T-helper 1 cell (primary cell): ENCODE measurements at regions not wholly inside any gene's neighbourhood (a gene's known extent, or its start where the extent isn't known, plus 50 kb on each side); places are given as distances from the start of the nearest gene placed in this dataset.
"Not testable (repeated sequence)": the region's sequence is repeated elsewhere in the genome, so short reads cannot be mapped to it uniquely, and the experiment has no call there.

ENCODE experiments used
- DNase-seq, 5 donors: peaks; one replicate each; pipeline ENCODE4 v3.0.0-alpha.2; 2012 to 2020

DNA sequence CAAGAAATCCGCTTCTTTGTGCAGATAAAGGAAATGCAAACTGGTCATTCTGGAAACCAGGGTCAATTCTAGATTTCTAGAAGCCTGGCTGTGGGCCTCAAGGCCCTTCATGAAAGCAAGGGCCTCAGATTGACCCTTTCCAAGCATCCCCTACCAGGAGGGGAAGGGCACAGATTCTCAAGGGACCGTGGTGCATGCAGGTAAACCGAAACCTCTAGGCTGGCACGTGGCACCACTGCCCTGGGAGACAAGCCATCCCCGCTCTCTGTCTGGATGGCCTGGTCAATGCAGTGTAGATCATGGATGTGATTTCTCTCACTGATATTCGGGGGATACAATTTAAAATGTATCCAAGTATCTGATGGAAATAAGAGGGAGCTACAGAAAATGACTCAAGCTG is 69.4 kb downstream of the TOMM20 start:
- DNase-seq: no peak

DNA sequence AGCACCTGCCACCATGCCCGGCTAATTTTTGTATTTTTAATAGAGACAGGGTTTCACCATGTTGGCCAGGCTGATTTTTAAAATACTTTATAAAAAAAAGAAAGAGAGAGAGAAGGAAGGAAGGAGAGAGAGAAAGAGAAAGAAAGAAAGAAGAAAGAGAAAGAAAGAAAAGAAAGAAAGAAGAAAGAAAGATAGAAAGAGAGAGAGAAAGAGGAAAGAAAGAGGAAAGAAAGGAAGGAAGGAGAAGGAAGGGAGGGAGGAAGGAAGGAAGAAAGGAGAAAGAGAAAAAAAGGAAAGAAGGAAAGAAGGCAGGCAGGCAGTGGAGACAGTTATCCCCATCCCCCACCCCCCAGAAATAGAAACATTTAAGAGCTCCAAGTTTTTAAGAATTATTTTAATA is 69.9 kb downstream of the TOMM20 start:
- DNase-seq: no peak

DNA sequence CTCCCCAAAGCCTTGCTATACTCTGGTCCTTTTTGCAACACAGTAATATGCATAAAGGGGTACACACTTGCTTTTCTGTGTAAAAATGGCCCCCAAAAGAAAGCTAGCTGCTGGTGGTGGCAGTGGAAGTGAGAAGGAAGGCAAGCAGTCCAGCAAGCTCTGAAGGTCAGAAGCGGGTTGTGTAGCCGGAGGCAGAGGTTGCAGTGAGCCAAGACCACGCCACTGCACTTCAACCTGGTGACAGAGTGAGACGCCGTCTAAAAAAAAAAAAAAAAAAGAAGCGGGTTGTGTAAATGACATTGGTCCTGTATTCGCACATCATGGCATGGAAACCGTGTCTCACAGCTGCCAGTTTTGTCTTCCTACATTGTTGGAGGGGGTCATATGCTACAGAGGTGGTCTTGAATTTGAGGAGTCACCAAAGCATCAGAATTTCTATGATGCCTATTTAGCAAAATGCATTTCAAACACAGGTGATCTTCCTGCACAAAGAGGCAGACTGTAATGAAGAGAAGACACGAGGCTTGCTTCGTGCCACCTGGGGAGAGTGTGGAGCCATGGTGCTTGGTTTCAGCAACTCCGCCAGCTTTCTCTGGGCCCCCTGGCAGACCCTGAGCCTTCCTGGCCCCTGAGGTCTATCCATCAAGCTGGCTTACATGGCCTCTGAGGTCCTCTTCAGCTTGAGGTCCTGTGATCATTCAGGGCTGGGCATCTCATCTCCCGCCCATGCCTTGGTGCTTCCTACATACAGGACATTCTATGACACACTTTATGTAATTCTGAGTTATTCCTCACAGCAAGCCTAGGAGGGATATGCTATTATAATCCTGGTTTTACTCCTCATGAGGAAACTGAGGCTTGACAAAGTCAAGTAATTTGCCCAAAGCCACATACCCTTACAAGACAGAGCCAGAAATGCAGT is 71.0 kb downstream of the TOMM20 start:
- no peak for DNase-seq

DNA sequence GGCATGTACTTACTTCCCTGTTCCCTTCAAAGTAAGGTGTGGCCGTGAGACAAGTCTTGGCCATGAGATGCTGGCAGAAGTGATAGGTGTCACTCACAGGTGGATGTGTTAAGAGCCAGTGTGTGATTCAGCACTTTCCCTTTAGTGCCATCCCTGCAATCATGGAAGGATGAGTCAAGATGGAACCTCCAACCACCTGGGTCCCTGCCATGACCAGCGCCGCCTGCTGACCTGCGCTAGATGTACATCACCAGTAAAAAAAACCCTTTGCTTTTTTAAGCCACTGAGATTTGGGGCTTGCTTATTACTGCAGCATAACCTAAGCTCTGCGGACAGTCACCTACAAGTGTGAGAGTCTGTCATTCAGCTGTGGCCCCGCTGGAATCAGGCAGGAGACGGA is 71.7 kb downstream of the TOMM20 start:
- DNase-seq: no peak

DNA sequence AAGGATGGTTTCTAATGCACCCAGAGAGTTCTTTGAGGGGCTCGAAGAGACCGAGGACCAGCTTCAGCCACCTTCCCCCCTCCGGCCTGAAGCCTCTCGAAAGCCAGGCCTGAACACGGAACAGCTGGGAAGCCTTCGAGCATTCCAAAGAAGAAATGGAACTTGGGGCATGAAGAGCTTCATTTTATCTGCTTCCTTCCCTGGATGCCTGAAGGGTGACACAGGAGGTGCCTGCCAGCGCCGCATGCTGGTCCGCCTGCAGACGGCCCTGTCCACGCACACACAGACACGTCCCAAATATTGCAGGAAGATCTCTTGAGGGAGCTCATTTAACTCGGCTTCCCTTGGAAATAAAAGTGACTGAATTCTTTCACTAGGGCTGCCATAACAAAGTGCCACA is 73.7 kb downstream of the TOMM20 start:
- DNase-seq: no peak

DNA sequence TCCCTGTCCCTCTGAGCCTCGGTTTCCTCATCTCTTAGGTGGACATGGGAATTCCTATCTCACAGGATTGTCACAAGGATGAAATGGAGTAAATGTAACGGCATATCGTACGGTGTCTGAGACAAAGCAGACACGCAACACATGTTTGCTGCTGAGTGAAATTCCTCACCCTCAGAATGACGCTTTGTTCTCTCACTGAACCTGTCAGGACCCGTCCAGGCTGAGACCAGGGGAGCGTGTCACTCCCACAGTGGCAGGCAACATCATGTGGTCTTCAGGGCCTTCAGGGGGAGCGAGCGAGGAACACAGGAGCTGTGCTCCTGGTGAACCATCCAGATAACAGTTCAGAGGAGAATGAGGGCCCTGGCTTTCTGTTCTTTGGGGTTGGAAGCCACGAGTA is 74.2 kb downstream of the TOMM20 start:
- DNase-seq: no peak

DNA sequence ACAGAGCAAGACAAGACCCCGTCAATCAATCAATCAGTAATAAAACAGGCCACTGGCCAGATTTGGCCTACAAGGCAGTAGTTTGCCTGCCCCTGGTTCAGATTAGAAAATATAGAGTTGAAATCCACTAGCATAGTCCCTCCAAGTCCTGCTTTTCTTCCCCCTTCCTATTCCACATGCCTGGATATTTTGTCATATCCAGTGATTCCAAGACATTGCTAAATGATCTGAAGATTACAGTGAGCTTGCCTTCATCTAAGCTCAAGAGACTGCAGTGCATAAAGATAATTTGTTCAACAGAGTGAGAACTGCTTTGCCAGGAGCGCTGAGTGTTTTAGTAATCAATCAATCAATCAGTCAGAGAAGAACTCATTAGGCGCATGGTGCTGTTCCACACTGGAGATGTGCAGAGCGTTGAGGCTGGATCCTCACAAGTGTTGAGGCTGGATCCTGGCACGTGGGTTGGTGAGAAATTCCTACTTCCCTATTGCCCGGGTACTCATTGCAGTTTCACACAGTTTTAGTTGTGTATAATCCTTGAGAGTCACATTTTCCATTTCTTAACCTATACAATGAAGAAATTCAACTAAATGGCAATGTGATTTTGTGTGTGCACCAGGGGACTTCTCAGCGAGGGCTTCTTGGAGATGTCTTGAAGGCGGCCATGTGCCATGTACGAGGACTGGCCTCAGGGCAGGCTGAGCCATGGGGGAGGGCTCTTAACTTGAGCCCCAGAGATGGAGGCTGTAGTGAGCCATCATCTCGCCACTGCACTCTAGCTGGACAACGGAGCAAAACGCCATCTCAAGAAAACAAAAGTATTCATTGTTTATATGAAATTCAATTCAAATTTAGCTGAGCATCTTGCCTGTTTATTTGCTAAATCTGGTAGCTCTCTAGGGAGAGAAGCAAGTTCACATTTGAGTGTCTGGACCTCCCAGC is 76.3 kb downstream of the TOMM20 start:
- DNase-seq: no peak

DNA sequence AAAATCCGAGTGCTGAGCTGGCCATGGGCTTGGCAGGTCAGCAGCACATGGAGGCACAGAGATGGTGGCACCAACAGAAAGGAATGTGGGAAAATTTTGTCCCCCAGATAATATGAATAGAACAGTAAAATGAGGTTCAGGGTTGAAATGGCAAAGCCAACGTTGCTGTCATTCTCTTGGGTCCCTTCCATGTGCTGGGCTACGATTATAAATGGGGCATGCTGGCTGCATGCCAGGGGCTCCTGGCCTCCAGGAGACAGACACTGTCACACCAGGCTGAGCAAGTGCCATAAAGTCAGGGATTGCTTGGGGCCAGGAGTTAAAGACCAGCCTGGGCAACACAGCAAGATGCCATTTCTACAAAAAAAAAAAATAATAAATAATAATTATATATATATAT is 77.1 kb downstream of the TOMM20 start:
- DNase-seq: no peak

DNA sequence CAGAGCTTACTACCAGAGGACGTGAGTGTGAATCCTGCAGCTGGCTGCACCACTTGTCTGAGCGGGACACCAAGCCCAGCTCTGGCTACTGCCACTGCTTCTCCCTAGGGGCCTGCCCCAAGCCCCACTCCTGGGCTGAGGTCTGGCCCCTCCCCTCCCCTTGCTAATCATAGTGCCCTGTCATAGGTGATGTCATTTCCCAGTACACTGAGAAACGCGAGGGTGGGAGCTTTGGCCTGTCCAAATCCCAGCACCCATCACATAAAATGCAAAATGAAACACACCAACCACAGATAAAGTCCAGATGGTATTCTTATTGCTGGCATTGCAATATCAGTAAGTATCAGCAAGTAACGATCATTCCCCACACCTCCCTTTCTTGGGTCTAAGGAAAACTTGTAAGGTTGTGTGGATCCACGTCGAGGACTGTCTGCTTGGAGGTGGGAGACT is 77.7 kb downstream of the TOMM20 start:
- DNase-seq: no peak

DNA sequence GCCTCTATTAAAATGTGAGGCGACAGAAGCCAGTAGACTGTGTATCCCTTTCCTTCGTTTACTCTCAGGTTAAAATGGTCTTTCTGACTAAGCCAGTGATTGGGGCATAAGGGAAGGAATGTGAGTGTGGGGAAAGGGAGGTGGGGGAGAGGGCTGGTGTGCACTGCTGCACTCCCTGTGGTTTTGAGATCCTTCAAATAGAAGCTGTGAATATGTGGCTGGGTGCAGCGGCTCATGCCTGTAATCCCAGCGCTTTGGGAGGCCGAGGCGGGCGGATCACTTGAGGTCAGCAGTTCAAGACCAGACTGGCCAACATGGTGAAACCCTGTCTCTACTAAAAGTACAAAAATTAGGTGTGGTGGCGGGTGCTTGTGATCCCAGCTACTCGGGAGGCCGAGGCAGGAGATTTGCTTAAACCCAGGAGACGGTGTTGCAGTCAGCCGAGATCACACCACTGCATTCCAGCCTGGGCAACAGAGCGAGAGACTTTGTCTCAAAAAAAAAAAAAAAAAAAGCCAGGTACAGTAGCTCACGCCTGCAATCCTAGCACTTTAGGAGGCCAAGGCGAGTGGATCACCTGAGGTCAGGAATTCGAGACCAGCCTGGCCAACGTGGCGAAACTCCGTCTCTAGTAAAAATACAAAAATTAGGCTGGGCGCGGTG is 78.8 kb downstream of the TOMM20 start:
- not testable (repeated sequence) for DNase-seq

DNA sequence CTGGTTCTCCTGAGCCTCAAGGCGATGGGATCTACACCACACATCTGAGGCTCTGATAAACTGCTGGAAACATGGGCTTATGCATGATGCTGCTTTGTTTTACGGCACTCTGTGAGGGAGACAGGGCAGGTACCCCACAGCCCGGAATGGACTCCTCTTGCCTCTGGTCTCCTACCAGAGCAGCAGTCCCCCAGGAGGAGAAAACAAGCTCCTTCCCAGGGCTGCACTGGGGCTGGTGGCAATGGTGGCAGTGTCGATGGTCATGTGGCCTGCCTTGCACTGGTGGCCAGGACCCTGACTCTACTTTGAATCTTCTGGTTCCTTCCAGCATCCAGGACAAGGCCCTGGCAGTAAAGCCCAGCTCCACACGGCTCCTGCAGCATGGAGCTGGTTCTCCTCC is 79.4 kb downstream of the TOMM20 start:
- DNase-seq: no peak

DNA sequence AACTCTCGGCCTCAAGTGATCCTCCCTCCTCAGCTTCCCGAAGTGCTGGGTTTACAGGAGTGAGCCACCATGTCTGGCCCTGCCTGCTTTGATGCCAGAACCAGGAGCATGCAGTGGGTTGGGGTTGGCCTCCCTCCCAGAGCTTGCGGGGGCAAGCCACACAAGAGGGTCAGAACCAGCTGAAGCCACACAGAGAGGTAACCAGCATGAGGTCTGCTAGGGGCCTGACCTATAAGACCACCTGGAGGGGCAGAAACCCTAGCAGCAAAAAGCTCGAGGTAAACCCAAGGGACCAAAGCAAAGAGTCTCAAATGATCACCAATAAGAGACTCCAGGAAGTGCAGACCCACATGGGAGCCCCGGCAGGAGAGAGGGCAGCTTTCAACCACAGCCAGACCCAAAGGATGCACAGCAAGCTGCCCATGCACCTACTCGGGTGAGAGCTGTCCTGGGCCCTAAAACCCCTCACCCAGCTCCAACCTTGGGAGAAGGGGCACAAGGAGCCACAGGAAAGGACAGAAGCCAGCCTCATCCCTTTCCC is 81.2 kb downstream of the TOMM20 start:
- DNase-seq: no peak

DNA sequence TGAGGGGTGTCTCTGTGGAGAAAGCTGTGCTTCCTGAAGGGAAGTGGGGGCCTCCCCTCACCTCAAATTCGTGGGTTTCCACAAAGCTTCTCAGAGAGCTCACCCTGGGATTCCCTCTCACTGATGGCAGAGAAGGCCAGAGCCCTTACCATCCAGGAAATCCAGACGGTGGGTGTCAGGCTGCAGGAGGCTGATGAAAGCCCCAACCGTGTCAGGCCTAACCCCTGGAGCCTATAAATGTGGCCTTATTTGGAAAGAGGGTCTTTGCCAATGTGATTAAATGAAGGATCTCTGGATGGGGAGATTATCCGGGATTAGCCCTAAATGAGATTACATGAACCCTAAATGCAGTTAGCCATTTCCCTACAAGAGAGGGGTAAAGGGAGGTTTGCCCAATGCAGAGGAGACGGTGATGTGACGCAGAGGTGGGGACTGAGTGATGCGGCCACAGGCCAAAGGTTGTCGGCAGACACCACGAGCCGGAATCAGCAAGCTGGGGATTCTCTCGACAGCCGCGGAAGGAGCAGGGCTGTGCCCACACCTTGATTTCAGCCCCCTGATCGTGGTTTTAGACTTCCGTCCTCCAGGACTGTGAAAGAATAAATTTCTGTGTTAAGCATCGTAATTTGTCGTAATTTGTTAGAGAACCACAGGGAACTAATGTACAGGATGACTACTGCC is 82.6 kb downstream of the TOMM20 start:
- no peak for DNase-seq

DNA sequence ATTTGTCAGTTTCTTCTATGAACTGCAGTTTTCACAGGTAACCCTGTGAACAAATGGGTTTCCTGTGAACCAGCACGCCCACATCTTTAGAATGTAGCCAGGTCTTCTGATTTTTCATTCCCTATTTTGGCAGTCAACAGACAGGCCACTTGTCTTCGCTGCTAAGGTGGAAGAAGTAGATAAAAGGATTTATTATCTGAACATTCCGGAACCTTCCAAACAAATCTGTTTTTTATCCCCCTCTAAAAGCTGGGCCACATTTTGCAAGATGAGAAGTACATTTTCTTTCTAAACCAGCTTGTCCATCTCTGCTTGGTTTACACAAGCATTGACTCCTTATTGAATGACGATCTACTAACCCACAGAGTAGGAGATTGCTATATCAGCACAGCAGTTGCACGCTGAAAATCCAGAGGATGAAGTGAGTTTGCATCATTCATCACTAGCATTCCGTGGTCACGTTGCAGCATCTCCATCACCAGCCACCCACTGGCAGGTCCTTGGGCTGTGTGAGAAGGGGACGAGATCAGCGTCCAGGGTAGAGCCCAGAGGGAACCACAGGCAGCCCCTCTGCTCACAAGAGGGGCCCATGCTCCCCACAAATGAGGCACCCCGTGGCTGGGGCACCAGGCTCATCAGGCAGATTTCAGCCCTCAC is 83.5 kb downstream of the TOMM20 start:
- DNase-seq: no peak

DNA sequence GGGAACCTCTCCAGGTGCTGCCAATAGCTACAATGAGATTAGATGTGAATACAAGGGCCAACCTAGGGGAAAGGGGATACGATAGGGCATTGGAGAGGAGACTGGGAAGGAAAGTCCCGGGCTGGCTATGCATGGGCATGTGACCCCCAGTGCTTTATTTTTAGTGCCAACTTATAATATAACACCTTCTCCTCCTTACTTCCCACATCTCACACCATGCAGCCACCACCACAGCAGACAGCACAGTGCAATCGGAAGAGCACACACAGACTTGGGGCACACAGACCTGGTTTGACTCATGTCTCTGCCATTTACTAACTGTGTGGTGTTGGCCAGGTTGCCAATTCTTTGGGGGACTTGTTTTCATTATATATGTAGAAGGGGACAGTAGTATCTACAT is 85.4 kb downstream of the TOMM20 start:
- no peak for DNase-seq

DNA sequence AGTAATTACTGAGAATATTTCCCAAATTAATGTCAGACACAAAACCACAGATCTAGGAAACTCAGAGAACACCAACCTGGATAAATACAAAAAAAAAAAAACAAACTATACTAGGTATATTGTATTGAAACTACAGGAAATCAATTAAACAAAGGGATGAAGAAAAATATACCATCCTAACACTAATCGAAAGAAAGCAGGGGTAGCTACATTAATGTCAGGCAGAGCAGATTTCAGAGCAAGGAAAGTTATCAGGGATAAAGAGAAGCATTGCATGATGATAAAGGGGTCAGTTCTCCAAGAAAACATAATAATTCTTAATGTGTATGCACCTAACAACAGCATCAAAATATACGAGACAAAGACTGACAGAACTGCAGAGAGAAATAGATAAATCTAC is 89.9 kb downstream of the TOMM20 start:
- no peak for DNase-seq

DNA sequence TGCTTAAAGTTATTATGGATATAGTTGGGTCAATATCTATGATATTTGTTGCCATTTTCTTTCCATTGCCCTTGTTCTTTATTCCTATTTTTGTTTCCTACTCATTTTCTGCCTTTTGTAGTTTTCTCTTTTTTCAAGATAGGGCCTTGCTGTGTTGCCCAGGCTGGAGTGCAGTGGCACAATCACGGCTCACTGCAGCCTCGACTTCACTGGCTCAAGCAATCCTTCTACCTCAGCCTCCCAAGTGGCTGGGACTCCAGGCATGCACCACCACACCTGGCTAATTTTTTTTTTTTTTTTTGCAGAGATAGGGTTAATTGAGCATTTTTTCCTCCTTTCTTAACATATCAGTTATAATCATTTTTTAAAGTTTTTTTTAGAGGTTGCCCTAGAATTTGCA is 92.7 kb downstream of the TOMM20 start:
- no peak for DNase-seq

DNA sequence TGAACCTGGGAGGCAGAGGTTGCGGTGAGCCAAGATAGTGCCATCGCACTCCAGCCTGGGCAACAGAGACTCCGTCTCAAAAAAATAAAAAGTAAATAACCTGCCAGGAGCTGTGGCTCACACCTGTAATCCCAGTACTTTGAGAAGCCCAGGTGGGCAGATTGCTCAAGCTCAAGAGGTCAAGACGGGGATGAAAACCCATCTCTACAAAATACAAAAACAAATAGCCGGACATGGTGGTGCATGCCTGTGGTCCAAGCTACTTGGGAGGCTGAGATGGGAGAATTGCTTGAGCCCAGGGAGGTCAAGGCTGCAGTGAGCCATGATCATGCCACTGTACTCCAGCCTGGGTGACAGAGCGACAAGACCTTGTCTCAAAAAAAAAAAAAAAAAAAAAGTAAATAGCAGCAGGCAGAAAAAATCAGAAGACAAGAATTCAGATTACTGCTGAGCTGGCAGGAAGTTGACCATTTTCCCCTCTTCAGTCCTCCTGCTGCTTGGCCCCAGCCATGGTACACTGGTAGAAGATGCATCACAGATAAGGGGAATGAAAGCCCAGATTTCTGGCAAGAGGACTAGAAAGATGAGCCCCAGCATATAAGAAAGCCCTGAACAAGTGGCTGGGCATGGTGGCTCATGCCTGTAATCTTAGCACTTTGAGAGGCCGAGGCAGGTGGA is 97.6 kb downstream of the TOMM20 start:
- DNase-seq: no peak

DNA sequence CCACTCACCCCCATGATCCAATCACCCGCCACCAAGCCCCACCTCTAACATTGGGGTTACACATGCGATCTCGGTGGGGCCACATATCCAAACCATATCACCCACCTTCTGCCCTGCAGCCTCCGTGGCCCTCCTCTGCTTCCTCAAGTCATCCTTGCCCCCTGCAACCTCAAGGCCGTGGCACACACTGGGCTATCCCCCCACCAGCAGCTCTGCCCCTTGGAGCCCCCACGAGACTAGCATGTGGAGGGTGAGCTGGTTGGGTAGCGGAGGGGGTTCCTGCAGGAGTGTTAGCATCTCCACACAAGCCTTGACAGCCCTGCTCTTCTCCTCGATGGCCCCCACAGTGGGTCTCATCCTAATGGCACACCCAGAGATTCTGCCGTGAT is 100.8 kb downstream of the TOMM20 start:
- no peak for DNase-seq

DNA sequence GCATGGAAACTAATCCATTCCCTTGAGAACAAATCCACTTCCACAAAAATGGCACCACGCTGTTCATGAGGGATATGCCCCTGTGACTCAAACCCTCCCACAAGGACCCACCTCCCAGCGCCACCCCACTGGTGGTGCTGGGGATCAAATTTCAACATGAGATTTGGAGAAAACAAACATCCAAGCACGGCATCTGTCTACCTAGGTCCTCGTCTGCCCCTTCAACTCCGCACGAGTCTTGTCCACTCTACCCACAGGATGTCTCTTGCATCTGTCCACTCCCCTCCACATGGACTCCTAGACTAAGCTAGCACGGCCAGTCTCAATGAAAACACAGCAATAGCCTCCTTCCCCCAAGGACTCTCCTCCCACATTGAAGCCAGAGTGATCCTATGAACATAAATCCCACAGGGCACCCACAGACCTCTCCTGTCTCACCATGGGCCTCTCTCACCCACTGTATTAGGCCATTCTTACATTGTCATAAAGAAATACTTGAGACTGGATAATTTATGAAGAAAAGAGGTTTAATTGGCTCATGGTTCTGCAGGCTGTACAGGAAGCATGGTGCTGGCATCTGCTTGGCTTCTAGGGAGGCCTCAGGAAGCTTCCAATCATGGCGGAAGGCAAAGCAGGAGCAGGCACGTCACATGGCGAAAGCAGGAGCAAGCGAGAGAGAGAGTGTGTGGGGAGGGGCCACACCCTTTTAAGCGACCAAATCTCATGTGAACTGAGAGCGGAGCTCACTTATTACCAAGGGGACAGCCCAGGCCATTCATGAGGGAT is 101.4 kb downstream of the TOMM20 start:
- no peak for DNase-seq
